ENCODE measurements at regions not wholly inside any gene's neighbourhood (a gene's known extent, or its start where the extent isn't known, plus 50 kb on each side); places are given as distances from the start of the nearest gene placed in this dataset.

DNA sequence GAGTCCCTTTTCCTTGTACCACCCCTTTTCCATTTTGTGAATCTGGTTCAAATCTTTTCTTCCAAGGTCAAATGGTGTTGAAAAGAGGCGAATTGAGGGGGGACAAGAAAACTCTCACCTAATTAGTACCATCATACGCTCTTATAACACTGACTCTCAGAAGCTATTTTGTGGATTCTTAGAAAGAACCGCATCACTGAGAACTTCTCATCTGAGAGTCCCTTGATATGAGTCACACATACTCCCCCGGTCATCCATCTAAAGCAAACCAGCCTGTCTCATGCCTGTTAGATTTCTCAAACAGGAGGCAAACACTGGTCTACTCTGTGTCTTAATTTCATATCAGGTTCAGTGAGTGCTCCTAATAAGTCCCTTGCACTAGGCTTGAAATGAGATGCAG lies 76.5 kb upstream of the SPRED1 start:
- TF ChIP-seq, protein P1, sequence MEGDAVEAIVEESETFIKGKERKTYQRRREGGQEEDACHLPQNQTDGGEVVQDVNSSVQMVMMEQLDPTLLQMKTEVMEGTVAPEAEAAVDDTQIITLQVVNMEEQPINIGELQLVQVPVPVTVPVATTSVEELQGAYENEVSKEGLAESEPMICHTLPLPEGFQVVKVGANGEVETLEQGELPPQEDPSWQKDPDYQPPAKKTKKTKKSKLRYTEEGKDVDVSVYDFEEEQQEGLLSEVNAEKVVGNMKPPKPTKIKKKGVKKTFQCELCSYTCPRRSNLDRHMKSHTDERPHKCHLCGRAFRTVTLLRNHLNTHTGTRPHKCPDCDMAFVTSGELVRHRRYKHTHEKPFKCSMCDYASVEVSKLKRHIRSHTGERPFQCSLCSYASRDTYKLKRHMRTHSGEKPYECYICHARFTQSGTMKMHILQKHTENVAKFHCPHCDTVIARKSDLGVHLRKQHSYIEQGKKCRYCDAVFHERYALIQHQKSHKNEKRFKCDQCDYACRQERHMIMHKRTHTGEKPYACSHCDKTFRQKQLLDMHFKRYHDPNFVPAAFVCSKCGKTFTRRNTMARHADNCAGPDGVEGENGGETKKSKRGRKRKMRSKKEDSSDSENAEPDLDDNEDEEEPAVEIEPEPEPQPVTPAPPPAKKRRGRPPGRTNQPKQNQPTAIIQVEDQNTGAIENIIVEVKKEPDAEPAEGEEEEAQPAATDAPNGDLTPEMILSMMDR (IDR thresholded peaks at IDR 0.05; ENCODE audit: low read length, missing control alignments): no peak
- H3K4me3 ChIP-seq (replicated peaks; ENCODE audit: low read depth, low read length): no peak overlapping the region
- peak; percentile 77 for DNase-seq (ENCODE audit: low read depth)

DNA sequence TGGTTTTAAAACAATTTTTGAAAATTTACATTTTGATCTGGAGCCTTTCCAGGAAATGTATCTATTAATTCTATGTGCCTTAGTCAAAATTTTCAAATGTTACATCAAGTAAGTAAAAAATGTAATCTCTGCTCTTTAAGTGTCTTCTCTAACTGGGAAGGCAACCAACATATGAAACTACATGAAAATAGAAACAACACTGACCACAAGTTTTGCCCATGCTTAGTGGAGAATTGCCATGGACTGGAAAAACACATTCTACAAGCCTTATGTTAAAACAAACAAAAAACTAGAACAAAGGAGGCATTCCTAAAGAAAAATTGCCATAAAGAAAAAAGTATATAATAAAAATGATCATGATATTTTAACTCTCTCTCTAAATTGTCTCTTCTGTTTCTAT lies 75.9 kb upstream of the SPRED1 start:
- no peak overlapping the region for H3K4me3 ChIP-seq (replicated peaks; ENCODE audit: low read depth, low read length)
- DNase-seq (ENCODE audit: low read depth): no peak
- TF ChIP-seq, protein P1 (IDR thresholded peaks at IDR 0.05; ENCODE audit: low read length, missing control alignments): no peak

DNA sequence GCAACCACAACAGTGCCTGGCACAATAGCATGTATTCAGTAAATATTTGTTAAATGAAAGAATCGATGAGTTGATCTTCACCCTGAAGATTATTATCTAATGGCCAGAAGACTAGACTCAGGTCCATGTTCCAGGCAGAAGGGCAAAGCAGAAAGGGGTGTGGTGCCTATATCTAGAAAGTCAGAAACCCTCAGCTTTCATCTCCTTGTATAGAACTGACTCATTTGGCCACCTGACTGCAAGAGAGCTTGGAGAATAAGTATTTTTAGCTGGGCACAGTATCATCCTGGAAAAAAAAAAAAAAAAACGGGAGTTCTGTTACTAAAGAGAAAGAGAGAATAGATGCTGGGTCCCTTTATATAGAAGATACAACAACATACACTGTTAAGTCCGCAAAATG lies 69.7 kb upstream of the SPRED1 start:
- DNase-seq (ENCODE audit: low read depth): no peak
- H3K4me3 ChIP-seq (replicated peaks; ENCODE audit: low read depth, low read length): no peak overlapping the region
- TF ChIP-seq, protein P1 (IDR thresholded peaks at IDR 0.05; ENCODE audit: low read length, missing control alignments): no peak

DNA sequence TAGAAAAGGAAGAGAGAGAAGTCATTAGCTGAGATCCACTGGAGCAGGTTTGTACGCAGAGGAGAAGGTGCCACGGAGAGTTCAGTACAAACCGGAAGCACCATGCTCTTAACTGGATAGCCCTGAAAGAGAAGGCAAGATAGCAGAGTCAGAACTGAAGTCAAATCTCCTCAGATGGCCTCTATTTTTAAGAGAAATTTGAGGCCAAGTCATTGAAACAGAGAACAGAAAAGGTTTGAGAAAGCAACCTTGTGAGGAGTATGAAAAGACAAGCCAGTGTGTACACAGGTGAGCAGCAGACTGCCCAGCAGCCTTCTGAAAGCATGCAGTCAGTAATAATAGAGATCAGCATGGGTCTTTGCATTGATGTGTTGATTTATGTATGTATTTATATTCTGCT lies 66.1 kb upstream of the SPRED1 start:
- TF ChIP-seq, protein P1 (IDR thresholded peaks at IDR 0.05; ENCODE audit: low read length, missing control alignments): no peak
- no peak for DNase-seq (ENCODE audit: low read depth)
- H3K4me3 ChIP-seq (replicated peaks; ENCODE audit: low read depth, low read length): no peak overlapping the region

DNA sequence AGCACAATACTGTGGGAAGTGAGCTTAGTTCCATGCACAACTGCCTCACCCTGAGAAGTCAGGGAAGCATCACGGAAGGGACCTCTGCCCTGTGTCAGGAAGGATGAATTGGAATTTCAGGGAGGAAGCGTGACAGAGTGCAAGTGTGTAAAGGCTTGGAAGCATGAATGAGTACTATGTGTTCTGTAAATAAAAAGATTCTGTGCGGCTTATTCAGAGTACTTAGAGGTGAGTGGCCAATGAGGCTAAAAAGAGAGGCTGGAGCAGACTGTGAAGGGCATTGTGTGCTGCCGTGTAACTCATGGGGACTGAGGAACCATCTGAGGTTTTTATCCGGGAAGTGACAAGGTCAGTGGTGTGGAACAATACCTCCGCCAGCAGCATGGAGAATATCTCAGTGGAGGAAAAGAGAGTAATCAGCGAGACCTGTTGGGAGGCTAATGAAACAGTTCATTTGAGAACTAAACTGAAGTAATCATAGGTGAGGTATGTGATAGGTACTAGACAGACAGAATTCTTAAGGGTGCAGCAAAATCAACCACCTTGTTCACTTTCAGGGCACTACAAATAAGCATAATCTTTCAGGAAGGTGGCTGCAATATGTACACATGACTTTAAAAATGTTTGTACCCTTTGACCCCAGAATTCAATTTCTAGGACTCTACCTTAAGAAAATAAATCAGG lies 64.9 kb upstream of the SPRED1 start:
- no peak for DNase-seq (ENCODE audit: low read depth)
- no peak overlapping the region for H3K4me3 ChIP-seq (replicated peaks; ENCODE audit: low read depth, low read length)
- TF ChIP-seq, protein P1 (IDR thresholded peaks at IDR 0.05; ENCODE audit: low read length, missing control alignments): no peak

DNA sequence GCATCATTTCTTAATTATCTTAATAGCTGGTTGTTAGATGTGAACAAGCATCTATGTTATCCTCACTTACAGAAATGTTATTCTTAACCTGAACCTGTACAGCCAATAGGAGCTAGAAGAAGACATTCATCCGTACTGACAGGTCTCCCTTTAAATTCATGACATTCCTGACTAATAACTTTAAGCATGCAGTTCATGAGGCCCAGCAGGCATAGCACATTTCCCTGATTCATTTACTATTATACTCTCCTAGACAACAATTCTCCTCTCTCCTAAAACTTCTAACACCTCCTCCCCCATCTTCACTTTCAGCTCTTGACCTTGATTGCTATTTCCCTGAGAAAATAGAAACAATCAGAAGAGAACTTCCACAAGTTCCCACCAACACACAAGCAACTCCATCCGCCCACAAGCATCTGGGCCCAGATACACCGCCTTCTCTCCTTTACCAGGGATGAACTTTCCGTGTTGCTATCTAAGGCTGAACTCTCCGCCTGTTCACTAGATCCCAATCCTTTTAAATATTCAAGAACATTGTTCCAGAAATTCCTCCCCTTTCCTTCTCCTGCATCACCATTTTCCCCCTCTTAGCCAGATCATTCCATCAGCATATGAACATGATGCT lies 62.9 kb upstream of the SPRED1 start:
- TF ChIP-seq, protein P1 (IDR thresholded peaks at IDR 0.05; ENCODE audit: low read length, missing control alignments): no peak
- DNase-seq (ENCODE audit: low read depth): no peak
- H3K4me3 ChIP-seq (replicated peaks; ENCODE audit: low read depth, low read length): no peak overlapping the region

DNA sequence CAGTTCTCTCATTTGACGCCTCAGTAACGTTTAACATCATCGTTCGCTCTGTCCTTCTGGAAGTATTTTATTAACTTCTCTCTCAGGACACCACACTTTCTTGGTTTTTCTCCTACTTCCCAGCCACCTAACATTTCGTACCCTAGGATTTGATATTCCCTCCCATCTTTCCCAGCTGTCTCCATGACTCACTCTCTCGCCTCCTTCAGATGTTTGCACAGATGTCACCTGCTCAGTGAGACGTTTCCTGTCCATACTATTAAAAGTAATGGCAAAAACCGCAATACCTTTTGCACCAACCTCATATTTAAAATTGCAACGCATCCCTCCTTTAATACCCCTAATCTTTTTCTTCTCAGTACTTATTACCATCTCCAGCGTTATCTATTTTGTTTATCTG lies 62.1 kb upstream of the SPRED1 start:
- TF ChIP-seq, protein P1 (IDR thresholded peaks at IDR 0.05; ENCODE audit: low read length, missing control alignments): no peak
- no peak overlapping the region for H3K4me3 ChIP-seq (replicated peaks; ENCODE audit: low read depth, low read length)
- no peak for DNase-seq (ENCODE audit: low read depth)
